ENCODE measurements at regions not wholly inside any gene's neighbourhood (a gene's known extent, or its start where the extent isn't known, plus 50 kb on each side); places are given as distances from the start of the nearest gene placed in this dataset.

DNA sequence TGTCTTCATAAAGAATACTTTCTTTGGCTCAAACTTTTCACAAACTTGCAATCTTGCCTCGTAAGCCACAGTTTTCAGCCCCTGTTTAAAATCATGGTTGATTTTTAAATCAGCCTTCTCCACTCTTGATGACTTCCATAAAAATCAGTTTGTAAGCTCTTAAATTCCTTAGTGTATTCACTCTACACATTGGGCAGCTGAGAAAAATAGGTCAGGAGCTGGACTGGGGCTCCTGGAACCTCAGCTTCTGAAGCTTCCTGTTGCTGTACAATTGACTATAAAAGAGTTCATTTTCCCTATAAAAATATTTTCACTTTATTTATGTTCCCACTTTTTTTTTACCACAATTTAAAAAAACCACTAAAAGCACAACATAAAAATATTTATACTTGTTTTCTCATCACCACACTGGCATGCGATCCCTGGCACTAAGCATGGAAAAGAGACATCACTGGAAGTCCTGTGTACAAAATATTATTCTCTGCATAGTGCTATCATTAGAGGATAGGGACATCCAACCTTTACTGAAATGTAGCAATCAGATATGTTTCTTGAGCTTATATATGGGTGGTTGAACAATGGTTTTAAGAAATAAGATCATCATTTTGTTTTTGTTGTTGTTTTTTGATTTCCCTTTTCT is 345.7 kb downstream of the FBXO8 start:
- 72 to 89% methylated on average over 1 to 2 of the region's 2 CpGs for WGBS, 2 donors (ENCODE audit: low coverage in 1 of 2)
- intact Hi-C loops (cut with DNase I; ENCODE audit: low total_unique reads) = no loop called here
- Histone ChIP-seq H3K9me3 (no peaks in the 10 kb centered on the region), H3K27me3 (no peaks in the 10 kb centered on the region), H3K4me1 (no peaks in the 10 kb centered on the region), H3K36me3 (no peaks in the 10 kb centered on the region), H3K4me3 (no peak overlapping the region), H3K27ac (peak overlapping the region in 1 of 4 donors; percentile 7)
- in situ Hi-C loops (cut with MboI; ENCODE audit: low pct_ligation_motif_present in 1 of 4, low pct_unique_long_range_greater_than_20kb in 1 of 4, low sequenced_read_pairs in 3 of 4) = no loop called here
- TF ChIP-seq EP300 (IDR thresholded peaks at IDR 0.05; ENCODE audit: low read depth) (no peak), POLR2A (IDR thresholded peaks at IDR 0.05) (no peak)
- TF ChIP-seq, protein P1, sequence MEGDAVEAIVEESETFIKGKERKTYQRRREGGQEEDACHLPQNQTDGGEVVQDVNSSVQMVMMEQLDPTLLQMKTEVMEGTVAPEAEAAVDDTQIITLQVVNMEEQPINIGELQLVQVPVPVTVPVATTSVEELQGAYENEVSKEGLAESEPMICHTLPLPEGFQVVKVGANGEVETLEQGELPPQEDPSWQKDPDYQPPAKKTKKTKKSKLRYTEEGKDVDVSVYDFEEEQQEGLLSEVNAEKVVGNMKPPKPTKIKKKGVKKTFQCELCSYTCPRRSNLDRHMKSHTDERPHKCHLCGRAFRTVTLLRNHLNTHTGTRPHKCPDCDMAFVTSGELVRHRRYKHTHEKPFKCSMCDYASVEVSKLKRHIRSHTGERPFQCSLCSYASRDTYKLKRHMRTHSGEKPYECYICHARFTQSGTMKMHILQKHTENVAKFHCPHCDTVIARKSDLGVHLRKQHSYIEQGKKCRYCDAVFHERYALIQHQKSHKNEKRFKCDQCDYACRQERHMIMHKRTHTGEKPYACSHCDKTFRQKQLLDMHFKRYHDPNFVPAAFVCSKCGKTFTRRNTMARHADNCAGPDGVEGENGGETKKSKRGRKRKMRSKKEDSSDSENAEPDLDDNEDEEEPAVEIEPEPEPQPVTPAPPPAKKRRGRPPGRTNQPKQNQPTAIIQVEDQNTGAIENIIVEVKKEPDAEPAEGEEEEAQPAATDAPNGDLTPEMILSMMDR (IDR thresholded peaks at IDR 0.05) = no peak
- DNase-seq = no peak

DNA sequence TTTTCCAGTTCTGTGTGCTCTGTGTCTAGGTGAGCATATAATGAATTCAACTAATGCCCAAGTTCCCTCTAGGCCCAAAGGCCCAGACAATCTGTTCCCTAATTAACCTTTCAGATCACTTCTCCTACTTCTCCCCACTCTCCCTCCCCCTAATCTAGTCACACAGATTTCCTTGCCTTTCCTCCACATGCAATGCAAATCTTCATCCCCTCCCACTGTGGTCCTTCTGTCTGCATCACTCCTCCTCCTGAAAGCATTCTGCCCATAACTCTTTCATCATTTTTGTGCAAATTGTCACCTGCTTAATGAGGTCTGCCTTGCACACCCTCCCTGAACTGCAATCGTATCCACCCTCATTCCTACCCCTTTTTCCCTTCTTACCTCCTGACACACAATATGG is 346.6 kb downstream of the FBXO8 start:
- H3K27ac ChIP-seq = peak overlapping the region in 2 of 4 donors; percentile 55 to 58
- WGBS, 2 donors (ENCODE audit: low coverage in 1 of 2) = 50 to 56% methylated on average over 1 of the region's 1 CpG

DNA sequence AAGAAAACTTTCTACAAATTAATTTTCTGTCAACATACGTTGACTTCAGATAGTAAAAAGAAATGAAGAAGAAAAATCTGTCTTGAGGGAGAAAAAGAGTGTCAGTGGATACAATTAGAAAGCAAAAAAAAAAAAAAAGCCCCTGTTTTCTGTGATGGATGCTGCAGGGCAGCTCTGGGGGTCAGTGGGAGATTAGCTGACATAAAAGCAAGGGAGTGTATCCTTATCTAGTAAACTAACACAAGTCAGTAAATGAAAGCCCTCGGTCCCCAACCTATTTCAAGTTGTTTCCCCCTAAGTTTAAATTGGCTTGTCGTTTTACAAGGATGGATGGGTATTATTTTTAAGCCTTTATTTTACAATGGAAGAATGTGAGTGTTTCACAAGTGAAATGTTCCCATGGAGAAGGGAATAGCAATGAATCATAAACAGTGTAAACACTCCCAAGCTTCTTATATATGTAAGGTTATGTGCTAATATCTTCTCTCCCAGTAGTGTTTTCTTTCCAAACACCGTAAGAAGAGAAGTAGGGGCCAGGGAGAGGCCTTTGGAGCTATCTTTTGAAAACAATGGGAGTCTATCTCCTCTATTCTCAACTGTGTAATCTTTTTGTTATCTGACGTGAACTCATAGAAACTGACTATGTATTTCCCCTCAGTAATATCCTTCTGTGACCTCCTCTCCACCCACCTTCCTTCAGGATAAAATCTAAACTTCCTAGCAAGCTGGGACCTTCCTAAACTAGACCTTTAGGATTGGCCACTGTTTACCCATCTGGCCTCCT is 347.7 kb downstream of the FBXO8 start:
- peak overlapping the region in 3 of 4 donors; percentile 51 to 58 (median 55) for H3K27ac ChIP-seq
- H3K27me3 ChIP-seq = no peaks in the 10 kb centered on the region
- H3K4me1 ChIP-seq = no peaks in the 10 kb centered on the region
- H3K9me3 ChIP-seq = no peaks in the 10 kb centered on the region
- no peak overlapping the region for H3K4me3 ChIP-seq
- WGBS, 2 donors (ENCODE audit: low coverage in 1 of 2) = 25 to 35% methylated on average over 5 of the region's 5 CpGs
- intact Hi-C loops (cut with DNase I; ENCODE audit: low total_unique reads) = no loop called here
- in situ Hi-C loops (cut with MboI; ENCODE audit: low pct_ligation_motif_present in 1 of 4, low pct_unique_long_range_greater_than_20kb in 1 of 4, low sequenced_read_pairs in 3 of 4) = no loop called here
- DNase-seq = no peak
- no peaks in the 10 kb centered on the region for H3K36me3 ChIP-seq
- TF ChIP-seq POLR2A (IDR thresholded peaks at IDR 0.05) = no peak
- no peak for TF ChIP-seq POLR2AphosphoS5 (IDR thresholded peaks at IDR 0.05)
- TF ChIP-seq, protein P1 (IDR thresholded peaks at IDR 0.05) = no peak
- TF ChIP-seq EP300 (IDR thresholded peaks at IDR 0.05; ENCODE audit: low read depth) = no peak

More for the DNA sequence above, 346.6 kb downstream of the FBXO8 start:
- TF ChIP-seq, protein P1 (IDR thresholded peaks at IDR 0.05) = no peak
- TF ChIP-seq EP300 (IDR thresholded peaks at IDR 0.05; ENCODE audit: low read depth) (no peak), POLR2AphosphoS5 (IDR thresholded peaks at IDR 0.05) (no peak), POLR2A (IDR thresholded peaks at IDR 0.05) (no peak)
- Histone ChIP-seq H3K36me3 (no peaks in the 10 kb centered on the region), H3K9me3 (no peaks in the 10 kb centered on the region), H3K27me3 (no peaks in the 10 kb centered on the region), H3K4me3 (no peak overlapping the region), H3K4me1 (no peaks in the 10 kb centered on the region)
- no peak for DNase-seq
- in situ Hi-C loops (cut with MboI; ENCODE audit: low pct_ligation_motif_present in 1 of 4, low pct_unique_long_range_greater_than_20kb in 1 of 4, low sequenced_read_pairs in 3 of 4) = no loop called here
- intact Hi-C loops (cut with DNase I; ENCODE audit: low total_unique reads) = no loop called here

DNA sequence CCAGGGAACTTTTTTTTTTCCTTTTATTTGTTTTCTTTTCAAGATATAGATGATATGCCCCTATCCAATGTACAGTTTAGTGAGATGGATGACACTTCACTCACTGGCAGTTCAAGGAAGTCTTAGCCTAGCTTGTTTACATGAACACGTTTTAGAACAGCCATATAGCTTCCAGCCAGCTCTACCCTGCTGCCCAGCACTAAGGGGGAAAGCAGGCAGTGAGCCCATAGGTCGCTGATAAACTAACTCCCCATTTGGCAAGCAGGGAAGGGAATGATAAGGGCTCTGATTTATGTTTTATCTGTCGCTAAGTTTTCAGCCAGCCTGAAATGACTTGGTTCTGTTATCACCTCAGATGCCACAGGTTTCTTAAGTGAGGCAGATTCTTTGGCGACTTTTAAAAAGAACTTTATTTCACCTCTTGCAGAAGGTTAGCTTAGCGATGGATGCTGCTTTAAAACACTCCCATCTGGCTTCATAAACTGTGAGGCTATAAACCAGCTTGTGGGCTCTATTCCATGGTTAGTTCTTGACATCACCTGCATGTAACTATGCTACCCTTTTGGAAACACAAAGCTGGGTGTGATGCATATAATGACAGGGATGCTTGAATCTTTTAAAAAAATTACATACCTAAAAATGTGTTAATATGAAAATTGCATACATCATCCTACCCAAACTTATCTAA is 348.4 kb downstream of the FBXO8 start:
- H3K27ac ChIP-seq = peak overlapping the region in 3 of 4 donors; percentile 51 to 58 (median 55)
- TF ChIP-seq, protein P1 (IDR thresholded peaks at IDR 0.05) = no peak
- no peaks in the 10 kb centered on the region for H3K27me3 ChIP-seq
- in situ Hi-C loops (cut with MboI; ENCODE audit: low pct_ligation_motif_present in 1 of 4, low pct_unique_long_range_greater_than_20kb in 1 of 4, low sequenced_read_pairs in 3 of 4) = no loop called here
- intact Hi-C loops (cut with DNase I; ENCODE audit: low total_unique reads) = no loop called here
- no peak for DNase-seq
- no peaks in the 10 kb centered on the region for H3K36me3 ChIP-seq
- no peaks in the 10 kb centered on the region for H3K9me3 ChIP-seq
- WGBS, 2 donors (ENCODE audit: low coverage in 1 of 2) = 7 to 13% methylated on average over 2 to 5 of the region's 5 CpGs
- no peaks in the 10 kb centered on the region for H3K4me1 ChIP-seq
- H3K4me3 ChIP-seq = no peak overlapping the region

All from transverse colon (tissue), 4 donors.